ENCODE measurements at regions not wholly inside any gene's neighbourhood (a gene's known extent, or its start where the extent isn't known, plus 50 kb on each side); places are given as distances from the start of the nearest gene placed in this dataset.

DNA sequence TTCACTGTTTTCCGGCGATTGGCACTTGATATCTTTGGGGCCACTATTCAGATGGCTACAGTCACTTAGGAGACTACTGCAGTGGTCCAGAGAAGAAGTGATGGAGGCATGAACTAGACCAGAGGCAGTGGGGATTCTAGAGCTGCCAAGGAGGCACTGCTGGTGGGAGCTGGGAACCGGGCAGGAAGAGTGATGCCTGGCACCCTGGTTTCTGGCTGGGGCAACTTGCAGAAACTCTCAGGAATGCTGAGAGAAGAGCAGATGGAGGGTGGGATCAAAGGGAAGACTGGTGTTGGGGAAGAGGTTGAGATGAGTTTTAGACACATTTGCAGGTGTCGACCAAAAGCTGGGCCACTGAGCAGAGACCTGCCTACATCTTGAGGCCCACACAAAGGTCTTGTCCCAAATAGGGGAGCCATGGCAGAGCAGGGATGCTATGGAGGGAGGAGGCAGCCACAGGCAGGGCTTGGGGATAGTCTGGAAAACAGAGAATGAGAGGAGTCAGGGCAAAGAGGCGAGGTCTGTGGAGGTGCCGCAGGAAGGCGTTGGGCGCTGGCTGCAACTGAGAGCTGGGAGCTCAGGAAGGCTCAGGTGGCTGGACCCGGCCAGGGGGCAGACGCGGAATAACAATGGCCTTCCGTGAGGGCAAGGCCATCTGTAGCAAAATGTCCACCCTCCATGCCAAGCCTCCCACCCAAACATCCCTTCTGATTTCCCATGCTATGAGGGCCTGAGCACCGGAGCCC is 118.9 kb downstream of the TOMM20 start:
- DNase-seq, result no peak

DNA sequence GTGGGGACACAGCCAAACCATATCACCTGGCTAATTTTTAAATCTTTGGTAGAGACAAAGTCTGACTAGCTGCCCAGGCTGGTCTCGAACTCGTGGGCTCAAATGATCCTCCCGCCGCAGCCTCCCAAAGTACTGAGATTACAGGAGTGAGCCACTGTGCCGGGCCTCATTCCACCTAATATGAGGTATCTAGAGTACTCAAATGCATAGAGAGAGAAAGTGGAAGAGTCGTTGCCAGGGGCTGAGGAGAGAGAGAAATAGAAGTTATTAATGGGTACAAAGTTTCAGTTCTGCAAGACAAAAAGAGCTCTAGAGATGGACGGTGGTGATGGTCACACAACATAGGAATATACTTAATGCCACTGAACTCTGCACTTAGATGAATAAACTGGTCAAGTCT is 119.6 kb downstream of the TOMM20 start:
- no peak for DNase-seq

DNA sequence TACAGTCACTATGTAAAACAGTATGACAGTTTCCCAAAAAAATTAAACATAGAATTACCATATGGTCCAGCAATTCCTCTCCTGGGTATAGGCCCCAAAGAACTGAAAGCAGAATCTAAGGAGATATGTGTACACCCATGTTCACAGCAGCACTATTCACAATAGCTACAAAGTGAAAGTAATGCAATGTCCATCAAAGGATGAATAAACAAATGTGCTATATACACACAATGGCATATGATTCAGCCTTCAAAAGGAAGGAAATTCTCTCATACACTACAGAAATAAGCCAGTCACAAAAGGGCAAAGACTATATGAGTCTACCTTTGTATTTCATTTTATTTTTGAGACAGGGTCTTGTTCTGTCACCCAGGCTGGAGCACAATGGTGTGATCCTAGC is 120.4 kb downstream of the TOMM20 start:
- DNase-seq, result no peak

DNA sequence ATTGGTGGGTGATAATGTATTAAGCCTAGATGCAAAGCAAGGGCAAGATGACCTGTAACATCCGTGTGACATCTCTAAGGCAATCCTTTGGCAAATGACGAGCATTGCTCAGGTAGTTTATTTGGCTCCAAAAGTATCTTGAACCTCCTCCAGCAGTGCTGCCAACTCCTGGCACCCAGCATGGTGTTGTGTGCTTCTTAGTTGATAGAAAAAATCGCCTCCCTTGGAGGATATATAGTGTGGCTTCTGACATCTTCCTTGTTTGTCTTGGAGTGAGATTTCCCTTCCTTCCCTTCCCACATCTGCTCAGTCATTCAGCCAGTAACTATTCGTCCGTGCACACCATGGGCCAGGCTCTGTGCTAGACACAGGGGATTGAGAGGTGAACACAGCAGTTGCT is 121.8 kb downstream of the TOMM20 start:
- no peak for DNase-seq

DNA sequence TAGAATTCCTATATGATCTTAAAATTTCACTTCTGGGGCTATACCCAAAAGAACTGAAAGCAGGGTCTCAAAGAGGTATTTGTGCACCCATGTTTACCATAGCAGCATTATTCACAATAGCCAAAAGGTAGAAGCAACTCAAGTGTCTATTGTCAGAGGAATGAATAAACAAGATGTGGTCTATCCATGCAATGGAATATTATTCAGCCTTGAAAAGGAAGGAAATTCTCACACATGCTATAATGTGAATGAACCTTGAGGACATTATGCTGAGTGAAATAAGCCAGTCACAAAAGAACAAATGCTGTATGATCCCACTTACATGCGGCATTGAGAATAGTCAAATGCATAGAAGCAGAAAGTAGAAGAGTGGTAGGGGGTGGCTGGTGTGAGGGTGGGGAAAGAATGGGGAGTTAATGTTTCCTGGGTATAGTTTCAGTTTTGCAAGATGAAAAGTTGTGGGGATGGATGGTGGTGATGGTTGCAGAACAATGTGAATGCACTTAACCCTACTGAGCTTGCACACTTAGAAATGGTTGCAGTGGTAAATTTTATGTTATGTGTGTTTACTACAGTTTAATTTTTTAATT is 122.4 kb downstream of the TOMM20 start:
- no peak for DNase-seq

DNA sequence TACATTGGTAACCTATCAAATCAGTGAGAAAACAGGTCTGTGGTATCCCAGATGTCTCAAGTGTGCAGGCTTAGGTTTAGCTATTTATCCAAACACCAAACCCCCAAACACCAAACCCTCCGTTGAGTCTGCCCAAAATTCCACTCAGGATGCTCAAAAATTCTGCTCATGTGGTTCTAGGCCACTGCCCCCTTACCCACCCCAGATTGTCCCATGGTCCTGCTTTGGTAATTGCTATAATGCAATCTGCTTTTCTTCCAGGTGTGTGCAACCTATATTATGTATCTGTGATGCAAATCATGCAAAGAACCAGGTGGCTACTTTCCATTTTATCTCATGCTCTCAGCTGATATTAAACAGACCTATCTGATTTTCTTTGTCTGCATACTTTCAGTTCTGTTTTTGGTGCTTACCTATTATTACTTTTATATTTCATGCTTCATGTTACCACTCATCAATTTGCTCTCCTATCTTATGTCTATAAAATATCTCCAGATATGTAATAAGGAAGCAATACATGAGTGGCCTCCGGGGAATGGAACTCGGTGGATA is 123.7 kb downstream of the TOMM20 start:
- DNase-seq, result no peak

DNA sequence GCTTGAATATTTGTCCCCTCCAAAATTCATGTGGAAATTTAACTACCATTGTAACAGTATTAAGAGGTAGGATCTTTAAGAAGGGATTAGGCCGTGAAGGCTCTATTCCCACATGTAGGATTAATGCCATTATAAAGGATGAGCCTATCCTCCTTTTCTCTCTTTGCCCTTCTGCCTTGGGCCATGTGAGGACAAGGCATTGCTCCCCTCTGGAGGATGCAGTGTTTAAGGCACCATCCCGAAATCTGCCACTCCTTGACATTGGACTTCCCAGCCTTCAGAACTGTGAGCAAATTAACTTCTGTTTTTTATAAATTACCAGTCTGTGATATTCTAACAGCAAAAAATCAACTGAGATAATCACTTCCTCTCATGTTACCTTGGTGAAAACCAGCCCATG is 124.4 kb downstream of the TOMM20 start:
- no peak for DNase-seq

DNA sequence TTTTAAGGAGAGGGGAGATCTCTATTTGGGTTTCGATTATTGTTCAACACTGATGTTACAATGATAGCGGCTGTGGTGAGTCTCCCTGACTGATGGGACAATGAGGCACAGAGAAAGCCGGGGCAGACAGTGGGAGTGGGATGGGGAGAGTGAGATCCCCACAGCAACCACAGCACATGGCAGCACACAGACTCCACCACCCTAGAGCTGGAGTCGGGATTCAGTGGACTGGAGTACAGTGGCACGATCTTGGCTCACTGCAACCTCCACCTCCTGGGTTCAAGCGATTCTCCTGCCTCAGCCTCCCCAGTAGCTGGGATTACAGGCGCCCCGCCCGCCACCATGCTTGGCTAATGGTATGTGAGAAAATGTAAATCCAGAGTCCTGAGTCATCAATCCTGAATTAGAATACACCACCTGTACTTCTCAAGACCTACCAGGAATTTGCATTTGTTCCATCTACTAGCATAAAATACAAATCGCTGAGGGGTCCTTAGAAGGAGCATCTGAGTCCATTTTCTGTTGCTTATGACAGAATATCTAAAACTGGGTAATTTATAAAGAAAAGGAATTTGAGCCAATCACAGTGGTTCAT is 125.8 kb downstream of the TOMM20 start:
- no peak for DNase-seq

DNA sequence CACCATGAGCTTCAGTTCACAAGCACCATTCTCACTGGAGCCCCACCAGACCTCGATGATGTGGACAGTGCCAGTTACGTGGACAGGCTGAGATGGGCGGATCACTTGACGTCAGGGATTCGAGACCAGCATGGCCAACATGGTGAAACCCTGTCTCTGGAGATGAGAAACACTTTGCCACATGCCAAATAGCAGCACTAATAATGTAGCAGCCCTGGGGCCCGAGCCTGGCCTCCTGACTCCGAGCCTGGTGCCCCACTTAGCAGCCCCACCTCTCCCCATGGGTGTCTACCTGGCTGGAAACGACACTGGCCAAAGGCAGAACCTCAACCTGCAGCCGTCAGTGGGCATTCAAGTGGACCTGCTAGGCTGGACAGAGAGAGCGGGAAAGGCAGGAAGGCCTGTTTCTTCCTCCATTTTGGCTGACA is 129.1 kb downstream of the TOMM20 start:
- no peak for DNase-seq

DNA sequence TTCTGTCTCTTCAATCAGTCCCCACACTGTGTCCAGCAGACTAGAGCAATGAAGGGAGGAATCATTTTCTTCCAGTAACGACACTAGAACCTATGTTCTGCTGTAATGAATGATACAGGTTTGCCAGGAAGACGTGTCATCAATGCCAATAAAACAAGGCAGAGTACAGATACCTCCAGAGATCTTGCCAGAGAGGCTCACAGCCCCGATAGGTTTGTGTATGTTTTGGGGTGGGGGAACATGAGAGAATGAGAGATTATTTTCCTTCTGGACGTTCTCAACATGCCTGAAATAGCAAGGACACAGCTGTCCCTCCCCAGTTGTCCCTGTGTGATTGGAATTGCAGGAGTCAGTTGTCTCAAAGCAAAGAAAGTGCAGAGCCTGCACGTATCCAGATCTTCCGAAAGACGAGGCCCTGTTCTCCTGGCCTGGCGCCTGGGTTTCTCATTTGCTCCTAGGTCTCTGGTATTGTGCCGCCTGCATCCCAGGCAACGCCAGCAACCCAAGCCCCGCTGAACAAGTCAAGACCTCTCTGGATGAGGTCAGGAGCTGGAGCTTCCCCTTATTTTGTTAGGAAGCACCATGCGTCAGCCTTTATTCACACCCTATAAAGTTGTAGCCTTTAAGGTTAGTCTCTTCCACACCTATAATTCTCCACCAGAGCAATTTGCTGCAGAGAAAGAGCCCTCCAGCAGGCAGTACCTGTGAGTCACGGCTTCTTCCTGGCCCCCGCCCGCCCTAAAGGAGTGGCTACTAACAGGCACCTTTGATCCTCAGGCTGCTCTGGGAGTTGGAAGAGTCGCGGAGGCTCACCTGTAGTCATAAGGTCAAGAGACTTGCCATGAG is 130.5 kb downstream of the TOMM20 start:
- DNase-seq, result no peak

DNA sequence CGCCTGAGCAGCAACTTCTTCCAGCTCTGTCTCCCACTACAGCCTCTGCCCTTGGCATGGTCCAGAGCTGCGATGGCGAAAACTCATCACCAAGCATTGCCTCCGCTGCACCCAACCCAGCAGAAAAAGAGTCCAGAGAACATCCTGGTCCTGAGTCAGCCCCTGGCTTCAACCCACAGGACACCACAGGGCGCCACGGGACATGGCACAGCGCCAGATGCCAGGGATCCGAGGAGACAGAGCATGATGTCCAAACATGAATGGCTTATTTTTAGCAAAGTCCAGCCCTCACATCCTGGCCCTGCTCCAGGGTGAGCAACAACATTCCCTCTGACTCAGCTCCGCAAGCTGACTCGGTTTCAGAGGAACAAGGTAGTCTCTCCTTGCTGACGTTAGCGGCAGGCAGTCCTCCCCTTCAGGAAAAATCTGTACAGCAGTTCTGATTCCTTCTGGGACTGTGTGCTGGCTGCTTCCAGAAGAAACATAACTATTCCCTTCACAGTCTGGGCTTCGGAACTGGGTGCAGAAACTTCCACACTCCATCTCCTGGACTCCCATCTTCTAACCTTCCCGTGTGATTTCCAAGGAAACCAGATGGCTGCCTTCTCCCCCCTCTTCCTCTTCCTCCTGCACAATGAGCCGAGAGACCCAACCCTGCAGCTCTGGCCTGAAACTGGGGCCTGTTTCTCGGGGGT is 131.3 kb downstream of the TOMM20 start:
- DNase-seq, result no peak

DNA sequence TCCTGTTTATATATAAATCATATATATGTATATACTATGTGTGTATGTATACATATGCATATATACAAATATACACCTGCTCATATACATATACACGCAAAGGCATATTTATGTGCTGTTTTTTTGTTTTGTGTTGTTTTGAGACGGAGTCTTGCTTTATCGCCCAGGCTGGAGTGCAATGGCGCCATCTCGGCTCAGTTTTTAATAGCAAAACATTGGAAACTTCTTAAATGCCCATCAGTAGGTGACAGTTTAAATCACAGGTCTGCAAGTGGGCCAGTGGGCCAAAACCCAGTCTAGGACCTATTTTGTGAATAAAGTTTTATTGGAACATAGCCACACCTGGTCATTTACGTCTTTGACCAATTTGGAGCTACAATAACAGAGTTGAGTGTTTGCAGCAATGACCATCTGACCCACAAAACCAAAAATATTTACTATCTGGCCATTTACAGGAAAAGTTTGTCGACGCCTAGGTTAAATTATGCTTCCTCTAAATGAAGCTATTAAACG is 132.3 kb downstream of the TOMM20 start:
- DNase-seq, result no peak

DNA sequence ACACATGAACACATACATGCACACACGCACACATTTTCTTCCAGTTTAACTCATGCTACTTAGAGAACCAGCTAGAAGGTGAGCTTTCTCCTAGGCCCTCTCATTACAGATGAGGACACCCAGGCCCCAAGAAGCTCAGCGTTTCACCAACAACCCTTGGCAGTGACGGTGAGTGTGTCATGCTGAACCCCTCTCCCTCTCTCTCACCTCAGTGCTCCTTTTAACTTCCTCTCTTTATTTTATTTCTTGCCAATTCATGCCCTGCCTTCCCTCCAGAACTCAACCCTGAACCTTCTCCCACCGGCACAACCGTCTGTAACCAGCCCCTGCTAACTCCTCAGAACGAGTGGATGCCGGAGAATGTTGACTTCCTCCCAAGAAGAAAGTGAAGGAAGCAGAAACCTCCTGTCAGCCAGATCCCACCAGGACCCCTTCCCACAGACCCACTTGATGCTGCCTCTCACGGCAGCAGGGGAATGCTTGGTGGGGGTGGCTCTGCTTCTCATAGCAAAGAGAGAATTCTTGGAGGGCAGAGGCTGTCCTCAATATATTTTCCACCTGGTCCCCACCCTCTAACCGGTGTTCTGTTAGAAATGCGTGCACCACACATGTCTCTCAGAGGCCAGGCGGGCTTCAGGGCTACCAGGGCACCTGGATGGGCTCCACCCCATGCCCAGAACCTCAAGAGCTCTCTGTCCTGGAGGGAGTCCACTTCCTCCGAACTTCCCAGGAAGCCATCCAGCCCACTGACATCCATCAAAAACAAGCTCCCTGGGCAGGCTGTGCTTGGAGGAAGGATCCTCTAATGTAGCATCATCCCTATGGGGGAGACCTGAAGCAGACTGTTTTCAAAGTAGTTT is 134.0 kb downstream of the TOMM20 start:
- no peak for DNase-seq

DNA sequence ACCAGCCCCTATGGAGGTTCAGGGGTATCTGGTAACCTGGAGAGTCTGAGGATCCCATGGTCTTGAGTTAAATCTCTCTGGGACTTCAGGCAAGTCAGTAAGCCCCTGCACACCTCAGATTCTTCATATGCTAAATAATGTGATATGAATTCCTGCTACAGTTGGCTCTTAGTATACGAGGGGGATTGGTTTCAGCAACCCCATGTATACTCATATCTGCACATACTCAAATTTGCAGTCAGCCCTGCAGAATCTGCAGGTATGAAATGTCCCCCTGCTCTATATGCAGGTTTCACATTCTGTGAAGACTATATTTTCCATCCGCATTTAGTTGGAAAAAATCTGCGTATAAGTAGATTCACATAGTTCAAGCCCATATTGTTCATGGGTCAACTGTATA is 136.6 kb downstream of the TOMM20 start:
- DNase-seq, result no peak

DNA sequence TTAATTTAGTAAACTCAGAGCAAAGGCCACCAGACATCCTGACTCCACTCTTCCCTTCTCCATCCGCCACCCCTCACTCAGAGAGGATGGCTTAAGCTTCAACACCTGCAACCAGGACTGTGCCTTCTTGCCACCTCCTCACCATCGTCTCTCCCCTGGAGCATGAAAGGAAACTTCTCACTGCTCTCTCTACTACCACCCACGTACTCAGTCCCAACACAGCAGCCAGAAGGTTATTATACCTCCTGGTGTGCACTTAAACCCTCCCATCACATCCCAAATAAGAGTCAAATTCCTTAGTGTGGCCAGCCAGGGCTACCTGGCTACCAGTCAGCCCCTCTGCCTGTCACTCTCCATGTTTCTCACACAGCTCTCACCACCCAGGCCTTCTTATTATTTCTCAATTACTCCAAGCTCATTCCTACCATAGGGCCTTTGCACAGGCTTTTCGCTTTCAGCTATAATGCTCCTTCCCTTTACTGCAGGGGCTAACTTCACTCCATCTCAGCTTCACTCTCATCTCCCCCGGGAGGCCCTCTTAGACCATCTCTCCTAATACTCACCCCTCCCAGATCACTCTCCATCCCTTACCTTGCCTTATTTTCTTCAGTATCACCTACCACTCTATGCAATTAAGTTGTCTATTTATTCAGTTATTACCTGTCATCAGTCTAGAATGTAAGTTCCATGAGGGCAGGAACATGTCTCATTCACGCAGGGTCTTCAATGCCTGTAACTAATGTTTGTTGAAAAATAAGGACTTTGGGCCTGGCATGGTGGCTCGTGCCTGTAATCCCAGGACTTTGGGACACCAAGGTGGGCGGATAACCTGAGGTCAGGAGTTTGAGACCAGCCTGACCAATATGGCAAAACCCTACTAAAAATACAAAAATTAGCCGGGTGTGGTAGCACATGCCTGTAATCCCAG is 137.5 kb downstream of the TOMM20 start:
- DNase-seq, result no peak

DNA sequence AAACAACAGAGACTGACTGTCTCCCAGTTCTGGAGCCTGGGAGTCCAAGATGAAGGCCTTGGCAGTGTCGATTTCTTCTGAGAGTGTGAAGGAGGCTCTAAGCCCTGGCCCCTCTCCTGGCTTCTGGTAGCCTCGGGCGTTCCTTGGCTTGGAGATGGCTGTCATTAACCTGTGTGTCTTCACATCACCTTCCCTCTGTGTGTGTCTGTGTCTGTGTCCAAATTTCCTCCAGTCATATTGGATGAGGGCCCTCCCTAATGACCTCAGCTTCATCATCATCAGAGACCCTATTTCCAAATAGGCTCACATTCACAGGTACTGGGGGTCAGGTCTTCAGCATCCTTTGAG is 138.3 kb downstream of the TOMM20 start:
- DNase-seq, result no peak

DNA sequence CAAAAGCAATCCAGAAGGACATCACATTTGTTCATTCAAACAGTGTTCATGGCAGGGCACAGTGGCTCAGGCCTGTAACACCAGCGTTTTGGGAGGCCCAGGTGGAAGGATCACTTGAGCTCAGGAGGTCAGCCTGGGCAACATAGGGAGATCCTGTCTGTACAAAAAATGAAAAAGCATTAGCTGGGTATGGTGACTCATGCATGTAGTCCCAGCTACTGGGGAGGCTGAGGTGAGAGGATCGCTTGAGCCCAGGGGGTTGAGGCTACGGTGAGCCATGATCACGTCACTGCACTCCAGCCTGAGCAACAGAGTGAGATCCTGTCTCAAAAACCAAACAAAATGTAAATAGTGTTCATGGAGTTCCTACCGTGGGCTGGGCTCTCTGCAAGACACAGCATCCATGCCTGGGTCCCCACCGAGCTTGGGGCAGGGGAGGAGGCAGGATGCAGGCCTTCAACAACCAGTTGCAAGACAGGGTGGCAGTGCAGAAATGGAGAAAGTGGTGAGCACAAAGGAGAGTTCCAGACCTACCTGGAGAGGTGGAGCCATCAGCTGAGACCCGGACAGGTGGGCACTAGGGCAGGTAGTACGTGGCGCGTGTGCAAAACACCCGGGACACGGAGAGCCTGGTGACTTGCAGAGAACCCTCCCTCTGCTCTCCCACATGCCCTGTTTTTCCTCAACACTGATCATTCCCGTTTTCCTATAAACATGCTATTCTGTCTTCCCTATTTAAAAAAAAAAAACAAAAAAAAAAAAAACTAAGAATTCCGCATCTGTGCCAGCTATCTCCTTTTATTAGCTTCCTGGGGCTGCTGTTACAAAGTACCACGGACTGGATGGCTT is 138.9 kb downstream of the TOMM20 start:
- DNase-seq, result no peak

DNA sequence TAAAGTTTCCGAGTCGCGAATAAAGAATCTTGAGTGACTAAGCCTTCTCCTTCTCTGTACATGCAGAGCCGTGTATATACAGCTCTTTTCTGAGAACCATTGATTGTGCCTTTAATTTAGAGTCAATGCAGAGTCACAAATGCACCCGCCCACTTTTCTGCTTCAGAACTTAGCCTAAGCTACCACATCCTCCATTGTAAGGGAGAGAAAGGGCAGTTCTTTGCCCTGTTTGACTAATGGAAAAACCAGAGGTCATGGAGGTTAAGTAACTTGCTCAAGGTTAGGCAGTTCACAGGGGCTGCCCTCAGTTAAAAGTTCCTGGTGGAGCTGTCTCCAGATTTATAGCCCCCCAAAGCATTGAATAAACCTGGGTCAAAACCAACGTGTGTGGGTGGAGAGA is 139.6 kb downstream of the TOMM20 start:
- DNase-seq, result peak; percentile 11

DNA sequence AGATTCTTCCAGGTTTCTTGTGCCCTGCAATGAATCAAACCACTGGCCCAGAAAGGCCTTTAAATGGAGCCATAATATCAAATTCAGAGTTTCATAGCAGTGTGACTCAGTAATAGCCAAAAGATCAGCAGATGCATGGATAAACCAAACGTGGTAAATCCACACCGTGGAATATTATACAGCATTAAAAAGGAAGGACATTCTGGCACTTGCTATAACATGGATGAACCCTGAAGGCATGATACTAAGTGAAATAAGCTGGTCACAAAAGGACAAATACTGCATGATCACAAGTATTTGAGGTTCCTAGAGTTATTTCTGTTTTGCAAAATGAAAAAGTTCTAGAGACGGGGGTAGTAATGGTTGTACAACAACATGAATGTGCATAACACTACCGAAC is 140.1 kb downstream of the TOMM20 start:
- no peak for DNase-seq

DNA sequence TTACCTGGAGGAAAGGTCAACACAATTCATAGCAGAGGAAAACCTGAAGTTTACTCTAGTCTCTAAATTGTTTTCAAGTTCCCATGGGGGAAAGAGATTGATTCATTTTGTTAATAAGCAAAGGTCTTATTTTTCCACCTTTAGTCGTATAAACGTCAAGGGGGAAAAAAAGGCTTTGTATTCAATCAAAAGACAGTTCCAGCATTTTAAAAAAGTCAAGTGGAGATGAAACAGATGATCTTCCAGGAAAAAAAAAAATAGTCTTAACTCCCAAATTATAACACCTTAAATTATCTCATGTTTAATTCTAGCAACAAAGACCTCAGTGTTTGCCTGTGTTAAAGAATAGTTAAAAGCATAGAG is 140.5 kb downstream of the TOMM20 start:
- DNase-seq, result no peak

Data from CD4-positive, alpha-beta T cell treated with Interleukin-10 for 1 hour (primary cell).